KBM-7 (cell line): ENCODE measurements at regions not wholly inside any gene's neighbourhood (a gene's known extent, or its start where the extent isn't known, plus 50 kb on each side); places are given as distances from the start of the nearest gene placed in this dataset.
"Not testable (repeated sequence)": the region's sequence is repeated elsewhere in the genome, so short reads cannot be mapped to it uniquely, and the experiment has no call there.

Experiments
- DNase-seq: peaks from one replicate; pipeline ENCODE4 v3.0.0-alpha.2; 2015
- in situ Hi-C: fragments of 300-500 bp; cut with MboI; formaldehyde crosslinking; loops from 2 replicates; pipeline ENCODE4 v1.14.3; 2020; ENCODE audit warnings: low sequenced_read_pairs, low pct_unique_long_range_greater_than_20kb, mixed read lengths

- DNase-seq, in situ Hi-C loops: not testable (repeated sequence)
Measured at GRCh38 chr2:88802026-88802425, 110.6 kb downstream of the RPIA start.

GRCh38 chr2:88807237-88807962 lies 115.9 kb downstream of the RPIA start:
- in situ Hi-C loops, result no loop called here
- no peak for DNase-seq

- in situ Hi-C loops, result no loop called here
Measured at GRCh38 chr2:88808083-88808482, 116.6 kb downstream of the RPIA start.

DNA sequence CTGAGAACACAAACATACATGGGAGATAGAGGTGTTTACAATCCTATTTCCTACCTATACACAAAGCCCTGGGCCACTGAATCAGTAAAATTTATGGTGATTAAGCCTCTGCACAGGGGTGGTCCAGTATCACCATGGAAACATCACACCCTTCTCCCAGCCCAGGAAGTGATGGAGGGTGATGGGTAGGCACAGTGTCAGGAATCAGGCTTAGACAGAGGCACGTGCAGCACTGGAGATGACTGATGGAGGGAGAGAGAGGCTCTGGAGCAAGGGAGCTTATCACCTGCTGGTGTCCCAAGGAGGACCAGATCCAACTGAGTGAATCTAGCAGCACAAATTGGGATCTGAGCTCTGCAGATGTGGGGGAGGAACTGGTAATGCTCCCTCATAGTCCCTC lies 117.2 kb downstream of the RPIA start:
- DNase-seq, result no peak

More at GRCh38 chr2:88808083-88808482, 116.6 kb downstream of the RPIA start:
- DNase-seq, result no peak

GRCh38 chr2:88809216-88809615 lies 117.7 kb downstream of the RPIA start:
- DNase-seq, result no peak
- in situ Hi-C loops, result no loop called here

More for the DNA sequence above, 117.2 kb downstream of the RPIA start:
- in situ Hi-C loops, result no loop called here

DNA sequence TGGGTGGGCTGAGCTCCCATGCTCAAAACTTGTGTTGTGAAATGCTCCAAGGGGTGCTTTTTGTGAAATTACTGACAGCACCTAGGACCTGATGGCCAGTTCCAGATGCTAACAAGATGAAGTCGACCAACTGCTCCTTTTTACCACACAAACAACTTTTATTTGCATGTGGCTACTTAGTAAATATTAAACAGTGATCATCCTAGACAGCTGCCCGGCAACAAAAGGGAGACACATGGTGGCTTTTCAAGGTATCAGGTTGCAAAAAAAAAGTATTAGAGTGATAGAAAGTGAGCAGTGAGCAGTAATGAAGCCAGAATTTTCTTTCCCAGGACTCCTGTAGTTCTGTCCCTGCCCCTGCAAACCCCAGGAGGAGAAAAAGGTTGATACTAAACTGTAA lies 118.5 kb downstream of the RPIA start:
- in situ Hi-C loops, result no loop called here
- no peak for DNase-seq

DNA sequence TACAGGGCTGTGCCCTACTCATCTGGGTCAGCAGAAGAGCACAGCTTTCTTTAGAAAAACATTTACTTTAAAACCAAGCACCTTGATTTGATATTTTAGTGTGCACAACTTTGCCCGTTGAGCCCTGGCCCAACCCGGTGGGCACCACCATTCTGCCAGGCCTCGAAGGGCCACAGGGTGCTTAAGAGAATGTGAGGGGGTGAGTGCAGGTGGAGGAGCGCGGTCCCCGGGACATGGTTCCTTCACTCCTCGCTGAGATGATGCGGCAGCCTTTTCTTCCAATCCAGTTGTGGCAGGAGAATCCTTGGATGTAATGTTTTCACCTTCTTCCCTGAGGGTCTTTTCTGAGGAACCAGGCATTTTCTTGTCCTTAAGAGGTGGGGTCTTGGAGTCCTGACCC lies 119.0 kb downstream of the RPIA start:
- DNase-seq, result no peak
- in situ Hi-C loops, result no loop called here

DNA sequence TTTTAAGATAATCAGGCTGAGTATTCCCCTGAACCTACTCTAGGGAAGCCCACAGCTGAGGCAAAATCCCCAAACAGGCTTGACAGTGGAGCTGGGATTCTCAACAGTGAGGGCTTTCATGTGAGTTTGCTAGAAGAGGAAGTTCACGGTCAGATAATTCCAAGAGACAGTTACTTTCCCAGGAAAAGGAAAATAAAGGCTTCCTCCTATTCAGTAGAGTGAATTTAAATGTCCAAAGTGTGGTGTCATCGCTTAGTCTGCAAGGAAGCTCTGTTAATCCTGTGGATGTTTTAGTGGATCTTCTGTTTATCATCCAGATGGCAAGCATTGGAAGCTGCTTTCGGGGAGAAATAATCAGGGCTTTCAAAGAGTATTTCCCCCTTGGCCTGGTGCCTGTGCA lies 119.8 kb downstream of the RPIA start:
- no peak for DNase-seq
- in situ Hi-C loops, result no loop called here

DNA sequence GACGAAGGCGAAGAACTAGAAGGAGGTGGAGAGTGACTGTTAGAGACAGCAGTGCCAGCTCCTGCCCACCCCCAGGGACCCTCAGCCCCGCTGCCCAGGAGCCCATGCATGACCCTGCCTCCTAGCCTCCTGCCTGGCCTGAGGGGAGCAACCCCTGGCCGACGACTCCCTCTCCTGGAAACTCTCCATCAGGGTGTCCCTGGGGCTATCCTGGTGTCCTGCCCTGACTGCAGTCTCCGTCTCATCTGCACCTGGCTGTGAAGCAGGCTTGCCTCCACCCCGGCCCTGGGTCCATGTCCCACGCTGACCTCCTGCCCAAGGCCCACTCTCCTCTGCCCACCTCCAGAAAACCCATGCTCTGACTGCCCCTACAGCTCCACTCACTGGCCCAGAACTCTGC lies 120.2 kb downstream of the RPIA start:
- DNase-seq, result no peak
- in situ Hi-C loops, result no loop called here

DNA sequence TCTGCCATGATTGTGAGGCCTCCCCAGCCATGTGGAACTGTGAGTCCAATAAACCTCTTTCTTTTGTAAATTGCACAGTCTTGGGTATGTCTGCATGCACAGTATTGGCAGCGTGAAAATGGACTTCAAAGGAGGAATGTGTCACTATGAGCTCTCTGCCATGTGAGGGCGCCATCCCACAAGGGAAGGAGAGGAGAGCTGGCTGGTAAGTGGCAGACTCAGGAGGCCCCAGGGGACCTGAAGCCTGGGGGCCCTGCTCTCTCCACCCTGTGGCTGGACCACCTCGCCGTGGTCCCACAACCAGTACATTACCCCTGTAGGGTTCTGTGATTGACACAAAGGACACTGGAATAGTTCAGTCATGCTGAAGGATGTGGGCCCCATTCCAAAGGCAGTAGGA lies 122.1 kb downstream of the RPIA start:
- DNase-seq, result peak; percentile 11
- in situ Hi-C loops, result no loop called here

- in situ Hi-C loops, result no loop called here
- no peak for DNase-seq
Measured at GRCh38 chr2:88815282-88815681, 123.8 kb downstream of the RPIA start.

- in situ Hi-C loops, result no loop called here
- no peak for DNase-seq
Measured at GRCh38 chr2:88815697-88816096, 124.2 kb downstream of the RPIA start.

GRCh38 chr2:88818381-88818780 lies 126.9 kb downstream of the RPIA start:
- DNase-seq, result no peak
- in situ Hi-C loops, result no loop called here

DNA sequence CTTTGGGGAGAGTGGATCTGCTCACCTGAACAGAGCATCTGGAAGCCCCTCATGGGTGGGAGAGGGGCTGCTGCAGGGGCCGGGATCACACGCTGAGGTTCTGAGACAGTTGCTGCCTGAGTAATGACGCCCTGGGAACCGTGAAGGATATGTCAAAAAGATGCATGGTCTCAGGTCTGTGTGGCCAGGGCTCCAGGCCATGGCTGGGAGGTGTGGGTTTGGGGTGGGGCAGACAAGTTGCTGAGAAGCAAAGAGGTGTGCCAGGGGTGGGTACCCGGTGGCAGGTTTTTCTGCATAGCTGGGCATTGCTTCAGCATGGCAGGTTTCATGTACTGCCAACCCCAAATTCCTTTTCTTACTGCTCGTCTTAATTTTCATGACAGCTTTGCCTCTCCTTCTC lies 133.5 kb downstream of the RPIA start:
- in situ Hi-C loops, result no loop called here
- DNase-seq, result no peak

GRCh38 chr2:88826399-88826798 lies 134.9 kb downstream of the RPIA start:
- DNase-seq, result no peak
- in situ Hi-C loops, result no loop called here

DNA sequence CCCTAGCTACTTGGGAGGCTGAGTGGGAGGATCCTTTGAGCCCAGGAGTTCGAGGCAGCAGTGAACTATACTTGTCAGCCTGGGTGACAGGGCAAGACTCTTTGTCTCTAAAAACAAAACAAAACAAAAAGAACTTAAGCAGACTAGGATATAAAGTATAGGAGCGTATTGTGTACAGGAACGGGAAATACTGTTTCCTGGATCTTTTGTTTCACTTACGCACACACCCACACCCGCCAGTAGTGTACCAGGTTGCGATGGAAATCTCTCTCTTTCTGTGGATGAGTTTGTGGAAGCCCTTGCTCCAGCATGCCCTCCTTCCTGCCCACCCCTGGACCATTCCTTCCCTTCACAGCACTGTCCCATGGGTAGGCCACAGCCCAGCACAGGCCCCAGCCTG lies 136.3 kb downstream of the RPIA start:
- no peak for DNase-seq
- in situ Hi-C loops, result no loop called here

- in situ Hi-C loops, result no loop called here
- DNase-seq, result no peak
Measured at GRCh38 chr2:88828397-88829137, 137.1 kb downstream of the RPIA start.

DNA sequence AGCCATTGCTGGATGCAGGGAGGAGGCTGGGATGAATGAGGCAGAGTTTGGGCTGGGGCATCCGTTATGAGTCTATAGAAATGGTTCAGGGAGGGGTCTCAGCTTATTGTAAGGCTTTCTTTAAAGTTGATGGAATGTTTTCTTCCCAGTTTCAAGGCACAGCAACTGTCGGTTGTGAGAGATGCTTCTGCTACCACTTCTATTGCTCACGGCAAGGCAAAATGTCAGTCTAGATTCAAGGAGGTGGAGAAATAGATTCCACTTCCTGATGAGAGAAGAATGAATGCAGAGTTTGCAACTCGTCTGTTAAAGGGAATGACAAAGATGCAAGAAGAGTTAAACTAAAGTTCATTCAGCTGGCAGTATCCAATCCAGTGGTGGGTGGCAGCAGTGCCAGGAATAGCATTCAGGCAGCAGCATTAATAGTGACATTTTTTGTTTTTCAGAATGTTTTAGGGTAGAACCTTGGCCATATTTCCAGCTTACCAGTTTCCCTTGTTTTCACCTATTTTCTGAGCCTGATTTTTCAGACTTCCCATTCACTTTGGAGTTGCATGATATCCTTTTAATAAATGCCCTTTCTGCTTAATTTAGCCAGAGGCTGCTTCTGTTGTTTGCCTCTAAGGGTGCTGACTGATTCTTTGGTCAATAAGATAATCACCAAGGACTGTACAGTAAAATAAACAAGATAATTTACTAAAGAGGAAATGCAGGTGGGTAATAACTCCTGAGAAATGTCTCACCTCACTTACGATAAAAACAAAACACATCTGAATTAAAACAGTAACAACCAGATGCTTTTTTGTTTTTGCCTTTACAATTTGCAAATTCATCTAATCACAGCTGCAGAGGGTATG lies 138.4 kb downstream of the RPIA start:
- in situ Hi-C loops, result no loop called here
- DNase-seq, result no peak

DNA sequence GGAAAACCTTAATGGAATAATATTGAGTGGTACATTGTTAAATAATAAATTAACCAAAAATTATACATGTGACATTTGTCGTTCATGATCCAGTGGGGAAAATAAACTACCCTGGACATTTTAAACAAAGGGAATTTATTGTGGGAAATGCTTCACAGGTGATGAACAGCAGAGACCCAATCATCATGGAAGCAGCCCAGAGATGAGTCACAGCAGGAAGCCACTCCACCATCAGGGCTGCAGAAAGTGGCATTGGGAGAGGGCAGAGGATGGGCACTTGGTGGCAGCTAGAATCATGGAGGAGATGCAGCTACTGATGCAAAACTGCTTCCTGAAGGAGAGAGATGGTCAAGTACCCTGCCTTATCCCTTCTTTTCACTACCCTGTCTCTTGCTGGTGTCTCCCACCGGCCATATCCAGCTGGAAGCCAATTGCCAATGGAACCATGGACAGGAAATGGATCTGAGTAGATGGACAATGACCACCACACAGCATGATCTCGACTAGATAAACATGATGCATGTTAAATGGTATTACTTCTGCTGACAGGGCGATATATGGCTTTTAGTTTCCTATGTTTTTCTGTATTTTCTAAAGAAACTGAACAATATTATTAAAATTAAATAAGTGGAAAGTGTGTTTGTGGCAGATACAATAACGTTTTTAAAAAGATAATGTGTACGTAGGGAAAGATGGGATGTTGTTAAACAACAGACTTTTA lies 139.8 kb downstream of the RPIA start:
- DNase-seq, result no peak
- in situ Hi-C loops, result no loop called here
